Heart left ventricle (tissue), 13 donors: ENCODE measurements at regions not wholly inside any gene's neighbourhood (a gene's known extent, or its start where the extent isn't known, plus 50 kb on each side); places are given as distances from the start of the nearest gene placed in this dataset.

Experiments
- POLR2A ChIP-seq, 2 donors: fragments of 450-650 bp; IDR thresholded peaks; one replicate each; pipeline ENCODE4 v1.6.1; 2017; ENCODE audit warnings: antibody characterized with exemption in 2 of 2, mild to moderate bottlenecking in 2 of 2, moderate library complexity in 2 of 2
- TF ChIP-seq, protein P1 (sequence below), 12 donors: fragments of 200-600 bp; sonication (generic) in 4 of 12; IDR thresholded peaks; one replicate each; pipeline versions ENCODE4 v1.5.0 to v1.8.0; 2018 to 2022; ENCODE audit warnings: antibody characterized with exemption in 12 of 12, mild to moderate bottlenecking in 5 of 12
- donor health status: ischemic (EF 13 %, LVEDD 7.1; RV severe dilation, severe dysfunction).
- donor health status: DM: no; HTN: yes; CAD: no.
- donor health status: DM: no; HTN: no; CAD: no.
- donor health status: ischemic (EF 25% LVEDD 6.9; RV normal size, moderate dysfunction).
- donor health status: ischemic (EF 25% LVEDD 5.7; RV mildly dilated, moderate dysfunction).
- donor health status: ischemic (EF 35%, LVEDD 5.7; RV mildly dilated, moderate dysfunction).
- donor health status: nonischemic (EF 11% LVEDD 7.7; RV severe dilation, severe dysfunction).
- donor health status: DM: yes; HTN: yes; CAD: no.
- donor health status: PGD.
- donor health status: ischemic (EF 29% LVEDD 5.4; RV normal size, mild dysfunction).
- donor health status: nonischemic (EF 23%, LVEDD 6.1; RV moderate dilation, normal function).

DNA sequence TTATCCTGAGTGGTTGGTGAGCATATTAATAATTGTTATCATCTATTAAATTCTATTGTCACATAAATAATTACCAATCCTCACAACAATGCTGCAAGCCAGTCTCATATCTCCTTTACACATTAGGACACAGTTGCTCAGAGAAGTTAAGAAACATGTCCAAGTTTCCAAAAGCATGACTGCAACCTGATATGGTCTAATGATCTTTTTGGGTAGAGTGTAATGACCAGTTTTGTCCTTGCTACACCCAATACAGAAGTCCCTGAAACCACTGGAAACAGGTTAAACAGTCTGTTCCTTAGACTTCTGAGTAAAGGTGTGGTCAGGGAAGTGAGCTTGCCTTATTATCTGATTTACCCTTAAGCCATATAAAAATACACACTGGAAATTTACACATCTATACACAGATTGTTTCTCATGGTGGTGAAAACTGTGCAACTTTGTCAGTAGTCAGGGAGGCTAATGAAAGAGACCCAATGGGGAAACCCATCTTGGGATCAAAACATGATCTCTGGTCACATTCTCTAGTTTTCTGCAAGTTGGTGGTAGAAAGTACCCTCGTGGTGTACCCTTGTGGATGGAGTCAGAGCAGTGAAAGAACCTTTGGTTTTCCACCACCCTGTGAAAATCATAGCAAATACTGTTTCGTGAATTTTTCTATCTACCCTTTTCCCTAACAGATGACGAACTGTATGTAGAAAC, 146.0 kb upstream of the KLF12 start:
- TF ChIP-seq, protein P1, sequence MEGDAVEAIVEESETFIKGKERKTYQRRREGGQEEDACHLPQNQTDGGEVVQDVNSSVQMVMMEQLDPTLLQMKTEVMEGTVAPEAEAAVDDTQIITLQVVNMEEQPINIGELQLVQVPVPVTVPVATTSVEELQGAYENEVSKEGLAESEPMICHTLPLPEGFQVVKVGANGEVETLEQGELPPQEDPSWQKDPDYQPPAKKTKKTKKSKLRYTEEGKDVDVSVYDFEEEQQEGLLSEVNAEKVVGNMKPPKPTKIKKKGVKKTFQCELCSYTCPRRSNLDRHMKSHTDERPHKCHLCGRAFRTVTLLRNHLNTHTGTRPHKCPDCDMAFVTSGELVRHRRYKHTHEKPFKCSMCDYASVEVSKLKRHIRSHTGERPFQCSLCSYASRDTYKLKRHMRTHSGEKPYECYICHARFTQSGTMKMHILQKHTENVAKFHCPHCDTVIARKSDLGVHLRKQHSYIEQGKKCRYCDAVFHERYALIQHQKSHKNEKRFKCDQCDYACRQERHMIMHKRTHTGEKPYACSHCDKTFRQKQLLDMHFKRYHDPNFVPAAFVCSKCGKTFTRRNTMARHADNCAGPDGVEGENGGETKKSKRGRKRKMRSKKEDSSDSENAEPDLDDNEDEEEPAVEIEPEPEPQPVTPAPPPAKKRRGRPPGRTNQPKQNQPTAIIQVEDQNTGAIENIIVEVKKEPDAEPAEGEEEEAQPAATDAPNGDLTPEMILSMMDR (IDR thresholded peaks at IDR 0.05) = no peak
- TF ChIP-seq POLR2A (IDR thresholded peaks at IDR 0.05) = no peak
